ENCODE measurements at regions not wholly inside any gene's neighbourhood (a gene's known extent, or its start where the extent isn't known, plus 50 kb on each side); places are given as distances from the start of the nearest gene placed in this dataset.

DNA sequence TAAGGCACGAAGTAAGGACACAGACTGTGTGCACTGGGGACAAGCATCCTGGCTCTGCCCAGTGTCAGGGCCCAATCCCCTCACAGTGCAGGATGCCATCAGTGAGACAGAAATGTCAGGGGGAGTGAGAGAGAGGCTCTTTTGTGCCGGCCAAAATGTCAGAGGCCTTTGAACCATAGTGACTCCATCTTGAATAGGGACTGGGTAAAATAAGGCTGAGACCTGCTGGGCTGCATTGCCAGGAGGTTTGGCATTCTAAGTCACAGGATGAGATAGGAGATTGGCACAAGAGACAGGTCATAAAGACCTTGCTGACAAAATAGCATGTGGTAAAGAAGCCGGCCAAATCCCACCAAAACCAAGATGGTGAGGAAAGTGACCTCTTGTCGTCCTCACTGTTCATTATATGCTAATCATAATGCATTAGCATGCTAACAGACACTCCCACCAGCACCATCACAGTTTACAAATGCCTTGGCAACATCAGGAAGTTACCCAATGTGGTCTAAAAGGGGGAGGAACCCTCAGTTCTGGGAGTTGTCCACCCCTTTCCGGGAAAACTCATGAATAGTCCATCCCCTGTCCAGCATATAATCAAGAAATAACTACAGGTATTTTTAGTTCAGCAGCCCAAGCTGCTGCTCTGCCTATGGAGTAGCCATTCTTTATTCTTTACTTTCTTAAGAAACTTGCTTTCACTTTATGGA lies 337.4 kb downstream of the LPIN1 start:
- no peak for TF ChIP-seq CTCF (IDR thresholded peaks at IDR 0.05)
- Histone ChIP-seq H3K4me3 (no peak overlapping the region), H3K27me3 (no peaks in the 10 kb centered on the region), H3K9ac (ENCODE audit: low read depth in 2 of 2, low read length in 2 of 2) (no peak overlapping the region), H3K36me3 (no peaks in the 10 kb centered on the region), H3K27ac (no peak overlapping the region), H3K9me3 (no peaks in the 10 kb centered on the region), H3K4me1 (no peaks in the 10 kb centered on the region)
- intact Hi-C loops (cut with DNase I): no loop called here
- no peak for DNase-seq

GRCh38 chr2:12087175-12087574 lies 340.7 kb downstream of the LPIN1 start:
- DNase-seq: no peak
- intact Hi-C loops (cut with DNase I): no loop called here
- Histone ChIP-seq H3K9me3 (no peaks in the 10 kb centered on the region), H3K27me3 (no peaks in the 10 kb centered on the region), H3K4me3 (no peak overlapping the region), H3K9ac (ENCODE audit: low read depth in 2 of 2, low read length in 2 of 2) (no peak overlapping the region), H3K36me3 (no peaks in the 10 kb centered on the region), H3K4me1 (no peaks in the 10 kb centered on the region), H3K27ac (no peak overlapping the region)
- TF ChIP-seq CTCF (IDR thresholded peaks at IDR 0.05): no peak

GRCh38 chr2:12087671-12088380 lies 341.4 kb downstream of the LPIN1 start:
- H3K4me3 ChIP-seq: no peak overlapping the region
- no peak for DNase-seq
- H3K4me1 ChIP-seq: no peaks in the 10 kb centered on the region
- intact Hi-C loops (cut with DNase I): no loop called here
- no peaks in the 10 kb centered on the region for H3K36me3 ChIP-seq
- no peak overlapping the region for H3K9ac ChIP-seq (ENCODE audit: low read depth in 2 of 2, low read length in 2 of 2)
- no peak overlapping the region for H3K27ac ChIP-seq
- no peaks in the 10 kb centered on the region for H3K9me3 ChIP-seq
- H3K27me3 ChIP-seq: no peaks in the 10 kb centered on the region
- no peak for TF ChIP-seq CTCF (IDR thresholded peaks at IDR 0.05)

DNA sequence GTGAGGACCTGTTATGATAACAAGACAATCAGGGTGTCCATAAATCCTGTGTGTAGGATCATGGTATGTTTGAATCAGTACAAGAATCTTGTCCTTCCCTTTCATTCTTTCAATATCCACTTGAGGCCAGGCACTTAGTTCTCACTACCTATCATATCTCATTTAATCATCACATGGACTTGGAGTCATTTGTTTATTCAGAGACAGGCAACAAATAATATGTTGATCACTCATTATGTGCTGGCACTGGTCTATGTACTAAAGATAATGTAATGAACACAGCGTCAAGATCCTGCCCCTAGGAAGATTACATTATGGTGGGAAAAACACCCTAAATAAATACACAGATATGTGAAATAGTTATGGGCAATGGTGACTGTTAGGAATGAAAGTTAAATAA lies 342.6 kb downstream of the LPIN1 start:
- no peak for DNase-seq
- Histone ChIP-seq H3K4me1 (no peaks in the 10 kb centered on the region), H3K4me3 (no peak overlapping the region), H3K36me3 (no peaks in the 10 kb centered on the region), H3K9me3 (no peaks in the 10 kb centered on the region), H3K9ac (ENCODE audit: low read depth in 2 of 2, low read length in 2 of 2) (no peak overlapping the region), H3K27me3 (no peaks in the 10 kb centered on the region), H3K27ac (no peak overlapping the region)
- intact Hi-C loops (cut with DNase I): no loop called here
- TF ChIP-seq CTCF (IDR thresholded peaks at IDR 0.05): no peak

- TF ChIP-seq CTCF (IDR thresholded peaks at IDR 0.05): no peak
- H3K4me1 ChIP-seq: no peaks in the 10 kb centered on the region
- no peak overlapping the region for H3K27ac ChIP-seq
- DNase-seq: no peak
- no peak overlapping the region for H3K9ac ChIP-seq (ENCODE audit: low read depth in 2 of 2, low read length in 2 of 2)
- no peaks in the 10 kb centered on the region for H3K36me3 ChIP-seq
- no peak overlapping the region for H3K4me3 ChIP-seq
- H3K9me3 ChIP-seq: no peaks in the 10 kb centered on the region
- no peaks in the 10 kb centered on the region for H3K27me3 ChIP-seq
- intact Hi-C loops (cut with DNase I): no loop called here
These were observed 343.1 kb downstream of the LPIN1 start for GRCh38 chr2:12089496-12089895.

Data from colonic mucosa (tissue), 4 donors.